ENCODE measurements at regions not wholly inside any gene's neighbourhood (a gene's known extent, or its start where the extent isn't known, plus 50 kb on each side); places are given as distances from the start of the nearest gene placed in this dataset.

- CTCF ChIA-PET, result interaction anchor here (0.6 kb wide), 1 partner anchor 626 kb away, joined by 3 read pairs; no protein-coding TSS in a partner anchor
- TF ChIP-seq POLR2A (IDR thresholded peaks at IDR 0.05; ENCODE audit: low read length) (no peak), GATA3 (IDR thresholded peaks at IDR 0.05; ENCODE audit: borderline replicate concordance) (no peak), REST (IDR thresholded peaks at IDR 0.05) (no peak), HEYL (CRISPR knock-in tag; IDR thresholded peaks at IDR 0.05) (no peak), FOSB (CRISPR knock-in tag; IDR thresholded peaks at IDR 0.05) (no peak), PBX3 (IDR thresholded peaks at IDR 0.05) (no peak), FOSL2 (IDR thresholded peaks at IDR 0.05) (no peak), FOSL2 (CRISPR knock-in tag; IDR thresholded peaks at IDR 0.05) (no peak), MAFK (IDR thresholded peaks at IDR 0.05; ENCODE audit: partially characterized antibody) (no peak), EP300 (IDR thresholded peaks at IDR 0.05) (no peak), BHLHE40 (IDR thresholded peaks at IDR 0.05; ENCODE audit: low read depth, low read length) (no peak), EHMT2 (IDR thresholded peaks at IDR 0.05; ENCODE audit: low read depth) (no peak), CBX2 (IDR thresholded peaks at IDR 0.05; ENCODE audit: borderline replicate concordance, low read depth) (no peak), MAX (IDR thresholded peaks at IDR 0.05) (no peak), NPAS2 (CRISPR knock-in tag; IDR thresholded peaks at IDR 0.05; ENCODE audit: borderline replicate concordance) (no peak), HDAC2 (IDR thresholded peaks at IDR 0.05) (no peak)
- TF ChIP-seq, protein P1, sequence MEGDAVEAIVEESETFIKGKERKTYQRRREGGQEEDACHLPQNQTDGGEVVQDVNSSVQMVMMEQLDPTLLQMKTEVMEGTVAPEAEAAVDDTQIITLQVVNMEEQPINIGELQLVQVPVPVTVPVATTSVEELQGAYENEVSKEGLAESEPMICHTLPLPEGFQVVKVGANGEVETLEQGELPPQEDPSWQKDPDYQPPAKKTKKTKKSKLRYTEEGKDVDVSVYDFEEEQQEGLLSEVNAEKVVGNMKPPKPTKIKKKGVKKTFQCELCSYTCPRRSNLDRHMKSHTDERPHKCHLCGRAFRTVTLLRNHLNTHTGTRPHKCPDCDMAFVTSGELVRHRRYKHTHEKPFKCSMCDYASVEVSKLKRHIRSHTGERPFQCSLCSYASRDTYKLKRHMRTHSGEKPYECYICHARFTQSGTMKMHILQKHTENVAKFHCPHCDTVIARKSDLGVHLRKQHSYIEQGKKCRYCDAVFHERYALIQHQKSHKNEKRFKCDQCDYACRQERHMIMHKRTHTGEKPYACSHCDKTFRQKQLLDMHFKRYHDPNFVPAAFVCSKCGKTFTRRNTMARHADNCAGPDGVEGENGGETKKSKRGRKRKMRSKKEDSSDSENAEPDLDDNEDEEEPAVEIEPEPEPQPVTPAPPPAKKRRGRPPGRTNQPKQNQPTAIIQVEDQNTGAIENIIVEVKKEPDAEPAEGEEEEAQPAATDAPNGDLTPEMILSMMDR (IDR thresholded peaks at IDR 0.05), result no peak
- TF ChIP-seq, protein P2, sequence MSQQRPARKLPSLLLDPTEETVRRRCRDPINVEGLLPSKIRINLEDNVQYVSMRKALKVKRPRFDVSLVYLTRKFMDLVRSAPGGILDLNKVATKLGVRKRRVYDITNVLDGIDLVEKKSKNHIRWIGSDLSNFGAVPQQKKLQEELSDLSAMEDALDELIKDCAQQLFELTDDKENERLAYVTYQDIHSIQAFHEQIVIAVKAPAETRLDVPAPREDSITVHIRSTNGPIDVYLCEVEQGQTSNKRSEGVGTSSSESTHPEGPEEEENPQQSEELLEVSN (IDR thresholded peaks at IDR 0.05; ENCODE audit: borderline replicate concordance, low read depth), result no peak
- TF ChIP-seq, protein P3, sequence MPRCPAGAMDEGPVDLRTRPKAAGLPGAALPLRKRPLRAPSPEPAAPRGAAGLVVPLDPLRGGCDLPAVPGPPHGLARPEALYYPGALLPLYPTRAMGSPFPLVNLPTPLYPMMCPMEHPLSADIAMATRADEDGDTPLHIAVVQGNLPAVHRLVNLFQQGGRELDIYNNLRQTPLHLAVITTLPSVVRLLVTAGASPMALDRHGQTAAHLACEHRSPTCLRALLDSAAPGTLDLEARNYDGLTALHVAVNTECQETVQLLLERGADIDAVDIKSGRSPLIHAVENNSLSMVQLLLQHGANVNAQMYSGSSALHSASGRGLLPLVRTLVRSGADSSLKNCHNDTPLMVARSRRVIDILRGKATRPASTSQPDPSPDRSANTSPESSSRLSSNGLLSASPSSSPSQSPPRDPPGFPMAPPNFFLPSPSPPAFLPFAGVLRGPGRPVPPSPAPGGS (IDR thresholded peaks at IDR 0.05), result no peak
- H3K9me3 ChIP-seq, result peaks cover 4% of the 10 kb centered on the region; the same call in 1 of the 3 replicates
- POLR2A ChIA-PET, result no interaction called here
- no peak overlapping the region for H3K4me3 ChIP-seq
- no peaks in the 10 kb centered on the region for H3K4me1 ChIP-seq
- ATAC-seq (no peak), DNase-seq (ENCODE audit: low read depth in 1 of 2, low spot score in 1 of 2) (no peak), FAIRE-seq (no peak)
- no peak overlapping the region for H3K27ac ChIP-seq
- no peak overlapping the region for H3K4me2 ChIP-seq
- WGBS (ENCODE audit: missing lambda C conversion rate), result 96% methylated on average over 2 of the region's 2 CpGs
These were observed 324.7 kb downstream of the TRIML1 start for GRCh38 chr4:188463909-188464308.

DNA sequence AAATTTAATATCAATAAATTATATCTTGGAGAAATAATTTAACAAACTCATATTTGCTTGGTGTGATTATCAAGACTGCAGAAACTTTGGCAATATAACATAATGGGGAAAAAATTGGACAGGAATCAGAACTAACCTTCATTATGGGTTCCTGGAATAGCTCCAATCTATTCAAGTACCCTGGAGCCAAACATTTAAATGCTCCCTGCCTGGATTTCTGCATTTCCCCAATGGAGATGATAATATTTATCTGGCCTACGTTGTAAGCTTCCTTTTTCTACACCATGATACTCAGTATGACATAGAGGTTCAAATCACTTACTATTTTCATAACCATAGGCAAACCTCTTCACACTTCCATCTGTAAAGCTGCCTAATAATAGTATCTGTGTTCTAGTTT, 326.8 kb downstream of the TRIML1 start:
- ChIA-PET POLR2A (no interaction called here), CTCF (no interaction called here)
- H3K27ac ChIP-seq, result no peak overlapping the region
- no peaks in the 10 kb centered on the region for H3K4me1 ChIP-seq
- H3K4me3 ChIP-seq, result no peak overlapping the region
- FAIRE-seq, result no peak
- ATAC-seq, result no peak
- no peak overlapping the region for H3K4me2 ChIP-seq
- 0 out of 3 replicates have a peak, but pooled peaks cover 2% of the 10 kb centered on the region for H3K9me3 ChIP-seq
- DNase-seq (ENCODE audit: low read depth in 1 of 2, low spot score in 1 of 2), result no peak
- TF ChIP-seq ZNF302 (CRISPR knock-in tag; IDR thresholded peaks at IDR 0.05), result no peak
- TF ChIP-seq USF2 (IDR thresholded peaks at IDR 0.05), result no peak
- no peak for TF ChIP-seq EHF (CRISPR knock-in tag; IDR thresholded peaks at IDR 0.05)
- TF ChIP-seq RCOR1 (IDR thresholded peaks at IDR 0.05; ENCODE audit: low read depth, low read length), result no peak
- TF ChIP-seq JUN (IDR thresholded peaks at IDR 0.05), result no peak
- no peak for TF ChIP-seq HMGXB4 (CRISPR knock-in tag; IDR thresholded peaks at IDR 0.05; ENCODE audit: borderline replicate concordance)
- no peak for TF ChIP-seq KDM5A (IDR thresholded peaks at IDR 0.05)
- no peak for TF ChIP-seq BHLHE40 (IDR thresholded peaks at IDR 0.05; ENCODE audit: low read depth, low read length)
- TF ChIP-seq CHD4 (IDR thresholded peaks at IDR 0.05; ENCODE audit: borderline replicate concordance), result no peak
- TF ChIP-seq CHD2 (IDR thresholded peaks at IDR 0.05; ENCODE audit: low read length, partially characterized antibody), result no peak
- no peak for TF ChIP-seq FOSB (CRISPR knock-in tag; IDR thresholded peaks at IDR 0.05)
- no peak for TF ChIP-seq MAFK (IDR thresholded peaks at IDR 0.05; ENCODE audit: partially characterized antibody)
- TF ChIP-seq TFCP2L1 (CRISPR knock-in tag; IDR thresholded peaks at IDR 0.05), result no peak
- 48% methylated on average over 1 of the region's 1 CpG for WGBS (ENCODE audit: missing lambda C conversion rate)

Data from A549 (cell line).